Ishikawa (cell line): ENCODE measurements at regions not wholly inside any gene's neighbourhood (a gene's known extent, or its start where the extent isn't known, plus 50 kb on each side); places are given as distances from the start of the nearest gene placed in this dataset.
A peak's percentile ranks its signal among the peaks of the same experiment; 100 is the strongest.

Source experiments
- CEBPB ChIP-seq: IDR thresholded peaks from 2 replicates; pipeline ENCODE4 v1.6.1; 2012
- CREB1 ChIP-seq: IDR thresholded peaks from 2 replicates; pipeline ENCODE4 v1.6.1; 2012; ENCODE audit warnings: low read depth
- EGR1 ChIP-seq: IDR thresholded peaks from 2 replicates; pipeline ENCODE4 v1.6.1; 2012
- EP300 ChIP-seq: IDR thresholded peaks from 2 replicates; pipeline ENCODE4 v1.6.1; 2012; ENCODE audit warnings: borderline replicate concordance
- FOXM1 ChIP-seq: IDR thresholded peaks from 2 replicates; pipeline ENCODE4 v1.6.1; 2012; ENCODE audit warnings: low read depth, borderline replicate concordance
- NFIC ChIP-seq: IDR thresholded peaks from 2 replicates; pipeline ENCODE4 v1.6.1; 2012
- RAD21 ChIP-seq: IDR thresholded peaks from 2 replicates; pipeline ENCODE4 v1.6.1; 2012; ENCODE audit warnings: low read depth
- TAF1 ChIP-seq: IDR thresholded peaks from 2 replicates; pipeline ENCODE4 v1.6.1; 2012; ENCODE audit warnings: low read depth, mild to moderate bottlenecking
- TCF12 ChIP-seq: IDR thresholded peaks from 2 replicates; pipeline ENCODE4 v1.6.1; 2012; ENCODE audit warnings: low read depth
- TEAD4 ChIP-seq: IDR thresholded peaks from 2 replicates; pipeline ENCODE4 v1.6.1; 2012
- YY1 ChIP-seq: IDR thresholded peaks from 2 replicates; pipeline ENCODE4 v1.6.1; 2012; ENCODE audit warnings: low read depth
- ZBTB7A ChIP-seq: IDR thresholded peaks from 2 replicates; pipeline ENCODE4 v1.6.1; 2012; ENCODE audit warnings: low read depth
- TF ChIP-seq, protein P1 (sequence below): IDR thresholded peaks from 2 replicates; pipeline ENCODE4 v1.6.1; 2012
- TF ChIP-seq, protein P2 (sequence below): IDR thresholded peaks from 2 replicates; pipeline ENCODE4 v1.6.1; 2012; ENCODE audit warnings: low read depth, mild to moderate bottlenecking
- TF ChIP-seq, protein P3 (sequence below): IDR thresholded peaks from 2 replicates; pipeline ENCODE4 v1.6.1; 2012

DNA sequence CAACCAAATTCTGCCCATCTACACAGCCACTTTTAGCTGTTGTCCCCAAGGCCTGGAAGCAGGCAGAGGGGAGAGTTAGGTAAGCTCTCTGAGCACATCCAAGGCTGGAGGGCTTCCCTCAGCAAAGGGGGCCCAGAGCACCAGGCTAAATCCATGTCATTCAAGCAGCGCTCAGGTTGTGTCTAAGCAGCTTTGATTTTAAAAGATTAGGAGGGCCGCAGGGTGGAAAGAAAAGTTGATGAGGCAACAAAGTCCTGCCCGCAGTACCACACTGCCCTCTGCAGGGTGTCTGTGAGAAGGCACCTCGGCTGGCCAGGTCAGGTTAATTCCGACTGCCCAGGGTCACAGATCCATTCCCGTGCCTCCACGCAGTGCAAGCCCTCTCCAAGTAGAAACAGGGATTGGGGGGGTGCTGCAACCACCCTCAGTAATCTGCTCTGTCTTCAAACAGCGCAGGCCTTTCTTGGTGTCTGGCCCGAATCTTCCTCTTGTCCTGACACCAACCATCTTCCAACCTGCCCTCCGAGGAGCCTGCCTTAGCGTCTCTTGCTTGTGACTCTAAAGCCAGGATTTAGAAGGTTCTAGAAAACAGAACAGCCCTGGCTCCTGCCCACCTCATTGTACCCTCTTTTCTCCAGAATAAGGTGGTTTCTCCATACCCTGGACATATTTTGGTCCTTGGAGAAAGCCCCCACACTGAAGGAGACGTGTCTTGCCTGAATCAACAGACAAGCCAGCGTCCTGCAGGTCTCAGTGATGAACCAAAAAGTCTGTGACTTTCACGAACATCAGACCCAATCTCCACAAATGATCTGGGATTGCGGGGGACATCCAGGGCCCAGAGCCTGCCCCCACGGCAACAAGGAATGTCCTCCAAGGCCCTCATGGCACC, 289.2 kb downstream of the TNS1 start:
- TF ChIP-seq RAD21 (peak; percentile 93), EGR1 (no peak), TCF12 (no peak), CEBPB (peak; percentile 63; the same call in 1 of the 2 replicates), YY1 (no peak), TAF1 (no peak)

DNA sequence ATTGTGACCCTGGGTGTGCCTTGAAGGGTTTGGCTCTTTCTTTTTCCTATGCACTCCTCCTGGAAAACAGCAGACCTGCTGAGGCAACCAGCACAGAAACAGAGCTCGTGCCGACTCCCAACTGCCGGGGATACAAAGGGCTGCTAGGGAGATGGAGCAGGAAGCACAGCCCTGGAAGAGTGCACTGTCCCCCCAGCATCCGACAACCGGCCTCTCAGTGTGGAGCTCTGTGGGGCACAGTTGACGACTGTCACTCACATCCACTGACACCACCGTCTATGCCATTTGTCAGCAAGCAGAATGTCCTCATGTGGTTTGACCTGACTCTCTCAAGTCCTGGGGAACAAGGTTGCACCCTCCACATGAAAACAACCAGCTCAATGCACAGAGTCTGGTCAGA, 290.4 kb downstream of the TNS1 start:
- TF ChIP-seq, protein P1, sequence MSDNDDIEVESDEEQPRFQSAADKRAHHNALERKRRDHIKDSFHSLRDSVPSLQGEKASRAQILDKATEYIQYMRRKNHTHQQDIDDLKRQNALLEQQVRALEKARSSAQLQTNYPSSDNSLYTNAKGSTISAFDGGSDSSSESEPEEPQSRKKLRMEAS: no peak
- no peak for TF ChIP-seq FOXM1
- TF ChIP-seq CREB1: no peak
- no peak for TF ChIP-seq RAD21
- TF ChIP-seq NFIC: no peak
- TF ChIP-seq EP300: no peak

DNA sequence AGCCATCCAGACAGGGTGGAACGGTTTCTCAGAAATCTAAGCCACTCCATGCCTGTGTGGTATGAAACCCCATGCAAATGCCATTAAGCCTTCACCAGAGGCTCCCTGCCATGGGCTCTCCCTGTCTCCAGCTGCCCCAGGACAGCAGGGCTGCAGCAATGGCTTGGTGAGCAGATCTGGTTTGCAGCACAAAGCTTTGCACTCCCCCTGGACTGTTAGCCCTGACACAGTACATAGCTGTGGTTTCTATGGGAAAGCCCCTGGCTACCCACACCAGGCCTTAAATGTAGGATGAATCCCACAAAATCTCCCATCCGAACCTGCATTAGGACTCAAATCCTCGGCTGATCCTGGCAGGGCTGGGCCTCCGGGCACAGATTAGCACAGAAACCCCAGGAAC, 291.6 kb downstream of the TNS1 start:
- TF ChIP-seq EP300 (no peak), TAF1 (no peak), EGR1 (no peak), FOXM1 (no peak), YY1 (no peak), NFIC (no peak), CREB1 (no peak), RAD21 (no peak), TEAD4 (no peak), ZBTB7A (no peak)
- TF ChIP-seq, protein P2, sequence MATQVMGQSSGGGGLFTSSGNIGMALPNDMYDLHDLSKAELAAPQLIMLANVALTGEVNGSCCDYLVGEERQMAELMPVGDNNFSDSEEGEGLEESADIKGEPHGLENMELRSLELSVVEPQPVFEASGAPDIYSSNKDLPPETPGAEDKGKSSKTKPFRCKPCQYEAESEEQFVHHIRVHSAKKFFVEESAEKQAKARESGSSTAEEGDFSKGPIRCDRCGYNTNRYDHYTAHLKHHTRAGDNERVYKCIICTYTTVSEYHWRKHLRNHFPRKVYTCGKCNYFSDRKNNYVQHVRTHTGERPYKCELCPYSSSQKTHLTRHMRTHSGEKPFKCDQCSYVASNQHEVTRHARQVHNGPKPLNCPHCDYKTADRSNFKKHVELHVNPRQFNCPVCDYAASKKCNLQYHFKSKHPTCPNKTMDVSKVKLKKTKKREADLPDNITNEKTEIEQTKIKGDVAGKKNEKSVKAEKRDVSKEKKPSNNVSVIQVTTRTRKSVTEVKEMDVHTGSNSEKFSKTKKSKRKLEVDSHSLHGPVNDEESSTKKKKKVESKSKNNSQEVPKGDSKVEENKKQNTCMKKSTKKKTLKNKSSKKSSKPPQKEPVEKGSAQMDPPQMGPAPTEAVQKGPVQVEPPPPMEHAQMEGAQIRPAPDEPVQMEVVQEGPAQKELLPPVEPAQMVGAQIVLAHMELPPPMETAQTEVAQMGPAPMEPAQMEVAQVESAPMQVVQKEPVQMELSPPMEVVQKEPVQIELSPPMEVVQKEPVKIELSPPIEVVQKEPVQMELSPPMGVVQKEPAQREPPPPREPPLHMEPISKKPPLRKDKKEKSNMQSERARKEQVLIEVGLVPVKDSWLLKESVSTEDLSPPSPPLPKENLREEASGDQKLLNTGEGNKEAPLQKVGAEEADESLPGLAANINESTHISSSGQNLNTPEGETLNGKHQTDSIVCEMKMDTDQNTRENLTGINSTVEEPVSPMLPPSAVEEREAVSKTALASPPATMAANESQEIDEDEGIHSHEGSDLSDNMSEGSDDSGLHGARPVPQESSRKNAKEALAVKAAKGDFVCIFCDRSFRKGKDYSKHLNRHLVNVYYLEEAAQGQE: no peak
- TF ChIP-seq, protein P3, sequence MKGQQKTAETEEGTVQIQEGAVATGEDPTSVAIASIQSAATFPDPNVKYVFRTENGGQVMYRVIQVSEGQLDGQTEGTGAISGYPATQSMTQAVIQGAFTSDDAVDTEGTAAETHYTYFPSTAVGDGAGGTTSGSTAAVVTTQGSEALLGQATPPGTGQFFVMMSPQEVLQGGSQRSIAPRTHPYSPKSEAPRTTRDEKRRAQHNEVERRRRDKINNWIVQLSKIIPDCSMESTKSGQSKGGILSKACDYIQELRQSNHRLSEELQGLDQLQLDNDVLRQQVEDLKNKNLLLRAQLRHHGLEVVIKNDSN: no peak
- TF ChIP-seq, protein P1: no peak

DNA sequence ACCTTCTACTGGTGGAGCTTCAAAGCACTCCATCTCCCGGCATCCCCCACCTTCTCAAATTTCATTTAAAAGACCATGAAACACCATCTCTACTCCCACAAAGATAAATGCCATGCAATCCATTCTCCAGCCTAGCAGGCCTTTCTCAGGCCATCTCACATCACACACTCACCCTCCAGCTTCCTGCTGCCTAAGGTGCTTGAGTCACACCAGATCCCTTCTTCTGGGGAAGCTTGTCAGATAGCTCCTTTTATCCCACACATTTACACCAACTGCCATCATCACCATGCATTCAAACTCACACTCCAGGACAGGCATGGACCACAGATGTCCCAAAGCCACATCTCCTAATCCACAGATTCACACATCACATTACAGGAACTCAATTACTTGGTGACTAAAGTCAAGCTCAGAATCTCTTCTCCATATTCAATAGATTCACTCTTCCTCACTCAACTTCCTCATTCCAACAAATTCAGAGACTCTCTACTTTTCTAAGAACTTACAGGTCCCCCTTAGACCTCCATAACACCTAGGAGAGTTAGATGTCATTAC, 292.5 kb downstream of the TNS1 start:
- TF ChIP-seq FOXM1: no peak

DNA sequence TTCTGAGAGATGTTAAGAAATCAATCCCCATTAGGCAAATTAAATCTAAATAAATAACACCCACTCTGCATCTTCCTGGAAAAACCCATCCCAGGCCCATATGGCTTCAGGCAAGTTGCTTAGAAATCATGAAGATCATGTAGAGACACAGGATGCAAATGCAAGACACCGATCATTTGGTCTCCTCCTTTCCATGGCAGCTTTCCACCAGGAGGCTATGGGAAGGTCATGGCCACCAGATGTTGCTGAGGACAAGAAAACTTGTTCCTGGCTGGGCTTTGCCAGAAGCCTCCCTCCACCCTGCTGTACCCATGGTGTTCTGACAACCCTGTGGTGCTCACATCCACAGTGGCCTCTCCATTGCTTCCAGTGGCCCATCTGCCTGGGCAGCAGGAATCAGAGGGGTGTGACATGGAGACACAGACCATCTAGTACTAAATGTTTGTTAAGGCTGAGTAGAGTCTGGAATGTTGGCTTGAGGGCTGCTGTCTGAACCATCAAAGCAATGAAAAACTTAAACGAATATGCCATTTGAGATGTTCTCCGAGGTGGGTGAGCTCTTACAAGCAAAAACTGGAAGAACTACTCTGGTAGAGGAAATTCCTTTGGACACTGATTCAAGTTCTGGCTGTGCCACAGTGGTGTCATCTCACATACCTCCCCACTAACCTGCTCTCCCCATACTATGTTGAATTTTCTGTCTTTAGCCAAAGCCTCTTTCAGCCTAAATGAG, 293.2 kb downstream of the TNS1 start:
- TF ChIP-seq, protein P2: no peak

DNA sequence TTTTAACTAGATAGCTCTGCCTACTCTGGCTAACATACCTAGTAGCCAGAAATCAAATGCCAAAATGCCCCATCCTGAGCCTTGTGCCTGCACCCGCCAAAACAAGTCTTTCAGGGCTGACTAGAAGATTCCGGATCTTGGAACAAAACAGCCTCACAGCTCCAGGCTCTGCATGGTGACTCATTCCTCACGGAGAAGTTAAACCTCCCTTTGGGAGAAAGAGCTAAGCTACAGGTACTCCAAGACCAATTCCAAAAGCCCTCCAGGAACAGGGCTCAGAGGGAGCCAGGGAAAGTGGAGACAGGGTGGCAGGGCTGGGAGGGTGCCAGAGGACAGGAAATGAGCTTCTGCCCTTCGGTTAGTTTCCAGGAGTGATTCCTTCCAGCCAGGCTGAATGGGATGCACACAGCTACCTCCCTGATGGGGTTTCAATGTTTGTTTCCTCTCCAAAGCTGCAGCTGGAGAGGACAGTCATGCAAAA, 295.6 kb downstream of the TNS1 start:
- TF ChIP-seq EGR1: no peak
- TF ChIP-seq CREB1: no peak
- TF ChIP-seq YY1: no peak
- TF ChIP-seq RAD21: no peak
- TF ChIP-seq NFIC: no peak
- TF ChIP-seq EP300: no peak
- TF ChIP-seq TCF12: no peak
- no peak for TF ChIP-seq TAF1
- no peak for TF ChIP-seq CEBPB
- no peak for TF ChIP-seq FOXM1
- TF ChIP-seq, protein P1: no peak
- TF ChIP-seq, protein P3: no peak
- TF ChIP-seq ZBTB7A: no peak
- TF ChIP-seq TEAD4: no peak
- TF ChIP-seq, protein P2: no peak
